SH-SY5Y (cell line): ENCODE measurements at regions not wholly inside any gene's neighbourhood (a gene's known extent, or its start where the extent isn't known, plus 50 kb on each side); places are given as distances from the start of the nearest gene placed in this dataset.

Experiments used
- GATA2 ChIP-seq: IDR thresholded peaks from 2 replicates; pipeline ENCODE4 v1.6.1; 2011; ENCODE audit warnings: mild to moderate bottlenecking, low read depth, low read length
- GATA3 ChIP-seq: IDR thresholded peaks from 2 replicates; pipeline ENCODE4 v1.6.1; 2011; ENCODE audit warnings: low read depth, mild to moderate bottlenecking, low read length, moderate library complexity

DNA sequence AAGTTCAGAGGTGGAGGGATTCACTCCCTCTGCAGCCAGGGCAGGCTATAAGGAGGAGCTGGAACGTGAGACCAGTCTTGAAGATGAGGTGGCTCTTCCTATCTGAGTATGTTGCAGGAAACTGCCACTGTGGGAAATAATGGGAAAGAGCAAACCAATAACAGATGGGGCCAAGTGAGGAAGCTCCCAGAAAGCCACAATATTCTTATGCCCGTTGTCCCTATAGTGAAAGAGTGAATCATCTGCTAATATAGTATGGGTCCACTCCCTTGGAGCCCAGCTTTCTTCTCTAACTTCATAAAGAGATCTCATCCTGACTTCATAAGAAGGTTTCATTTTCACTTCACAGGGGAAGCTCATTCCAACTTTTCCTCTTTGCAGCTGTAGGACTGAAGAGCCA is 206.4 kb downstream of the BLID start:
- TF ChIP-seq GATA3, result no peak
- TF ChIP-seq GATA2, result no peak

DNA sequence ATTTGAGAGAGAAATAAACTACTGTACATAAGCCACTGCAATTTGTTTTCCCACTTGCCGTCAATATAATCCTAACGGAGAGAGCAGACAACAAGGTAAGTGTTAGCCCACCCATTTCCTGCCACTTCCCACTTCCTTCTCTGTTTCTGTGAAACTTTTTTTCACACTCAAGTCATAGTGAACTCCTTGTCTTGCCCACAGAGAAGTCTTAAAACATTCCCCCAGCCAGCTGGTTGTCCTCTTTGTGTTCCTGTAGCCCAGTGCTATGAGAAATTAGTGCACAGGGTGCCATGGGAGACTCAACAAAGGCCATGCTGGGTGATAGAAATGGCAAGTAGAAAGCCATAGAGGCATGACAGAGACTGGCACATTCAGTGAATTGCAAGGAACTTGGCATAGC is 208.6 kb downstream of the BLID start:
- TF ChIP-seq GATA3 (no peak), GATA2 (no peak)

GRCh38 chr11:121904148-121904547 is 211.9 kb downstream of the BLID start:
- TF ChIP-seq GATA3 (no peak), GATA2 (no peak)

DNA sequence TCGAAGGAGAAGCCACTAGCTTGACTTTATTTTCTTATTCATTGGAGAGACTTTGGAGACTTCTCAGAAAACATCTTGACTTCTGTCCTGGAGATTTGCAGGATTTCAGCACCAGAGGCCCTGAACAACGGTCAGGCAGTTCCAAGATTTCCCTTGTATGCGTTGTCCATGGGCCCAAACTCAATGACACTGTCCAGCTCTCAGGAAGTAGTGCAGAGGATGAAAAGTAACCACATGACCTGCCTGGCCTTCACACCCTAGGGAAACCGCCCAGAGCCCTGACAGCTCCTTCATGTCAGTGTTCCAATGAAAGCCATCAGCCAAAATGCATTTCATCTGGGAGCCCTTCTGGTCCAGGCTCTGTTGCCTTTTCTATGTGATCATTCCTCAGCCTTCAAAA is 214.1 kb downstream of the BLID start:
- TF ChIP-seq GATA3, result no peak
- TF ChIP-seq GATA2, result no peak

- no peak for TF ChIP-seq GATA2
Observed at GRCh38 chr11:121899520-121899919, 216.5 kb downstream of the BLID start.

DNA sequence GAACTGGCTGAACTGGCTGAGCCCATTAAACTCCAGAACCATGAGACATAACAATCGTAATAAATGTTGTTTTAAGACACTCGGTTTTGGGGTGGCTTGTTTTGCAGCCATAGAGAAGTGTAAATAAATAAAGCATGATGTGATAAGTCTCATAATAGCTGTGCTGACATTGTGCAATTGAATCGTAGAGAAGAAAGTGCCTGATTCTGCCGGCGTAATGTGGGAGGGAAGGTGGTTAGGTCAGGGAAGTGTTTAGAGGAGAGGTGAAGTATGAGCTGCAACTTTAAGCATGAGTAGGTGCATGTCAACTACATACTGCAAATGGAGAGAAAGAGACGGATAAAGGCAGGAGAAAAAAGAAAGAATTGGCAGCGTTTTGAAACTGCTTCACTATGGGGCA is 217.1 kb downstream of the BLID start:
- TF ChIP-seq GATA3, result no peak
- no peak for TF ChIP-seq GATA2

- no peak for TF ChIP-seq GATA2
- no peak for TF ChIP-seq GATA3
Observed at GRCh38 chr11:121895919-121896318, 220.1 kb downstream of the BLID start.

DNA sequence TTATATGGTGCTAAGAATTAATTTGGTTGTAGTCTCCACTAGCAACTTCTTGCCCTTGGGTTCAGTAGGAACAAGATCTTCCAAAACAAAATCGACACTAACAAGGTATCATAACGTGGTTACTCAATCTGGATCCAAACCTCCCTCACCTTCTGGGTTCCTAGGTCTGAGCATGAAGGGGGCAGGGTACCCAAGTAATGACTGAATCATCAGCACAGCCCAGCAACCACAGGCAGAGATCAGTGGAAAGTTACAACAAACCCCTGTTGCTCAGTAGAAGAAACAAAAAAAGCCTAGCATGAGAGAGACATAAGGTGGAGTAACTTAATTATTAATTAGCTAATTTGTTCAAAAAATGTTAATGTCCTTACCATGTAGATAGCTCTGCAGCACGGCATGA is 221.4 kb downstream of the BLID start:
- TF ChIP-seq GATA3, result no peak
- TF ChIP-seq GATA2, result no peak

- TF ChIP-seq GATA3, result no peak
- TF ChIP-seq GATA2, result no peak
Observed at GRCh38 chr11:121892863-121893262, 223.2 kb downstream of the BLID start.

GRCh38 chr11:121892131-121892681 is 223.8 kb downstream of the BLID start:
- TF ChIP-seq GATA2 (no peak), GATA3 (no peak)

GRCh38 chr11:121890946-121891515 is 225.0 kb downstream of the BLID start:
- TF ChIP-seq GATA2 (no peak), GATA3 (no peak)

DNA sequence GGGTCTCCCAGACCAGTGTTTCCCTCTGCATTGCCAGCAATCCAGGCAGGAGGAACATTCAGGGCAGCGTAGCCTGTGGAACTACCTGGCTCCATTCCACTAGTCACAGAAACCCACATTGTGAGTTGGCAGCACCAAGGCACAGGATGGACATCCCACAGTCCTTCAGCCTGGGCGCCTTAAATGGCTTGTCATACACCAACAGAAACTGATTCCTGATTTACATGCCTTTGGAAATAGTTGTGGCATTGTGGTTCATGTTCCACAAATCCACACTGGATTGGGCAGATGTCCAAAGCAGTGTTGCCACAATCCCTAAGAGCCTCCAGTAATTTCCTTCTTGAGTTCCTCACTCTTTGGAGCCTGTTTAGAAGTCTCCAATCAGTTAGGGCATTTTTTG is 225.6 kb downstream of the BLID start:
- TF ChIP-seq GATA3 (no peak), GATA2 (no peak)

DNA sequence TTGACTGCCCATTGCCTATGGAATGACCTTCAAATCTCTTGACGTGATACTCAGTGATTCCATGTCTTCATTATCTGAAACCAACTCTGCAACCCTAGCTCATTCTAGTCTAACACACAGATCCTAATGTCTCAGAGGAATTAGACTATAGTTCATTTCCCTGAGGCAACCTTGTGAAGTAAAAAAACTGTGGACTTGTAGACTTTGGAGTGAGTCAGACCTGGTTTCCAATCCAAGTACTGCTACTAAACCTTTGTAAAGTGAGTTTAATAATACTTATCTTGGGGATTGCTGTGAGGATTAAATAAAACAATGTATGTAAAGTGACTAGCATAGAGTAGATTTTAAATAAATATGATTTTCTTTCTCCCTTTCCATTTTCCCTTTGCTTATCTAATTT is 226.1 kb downstream of the BLID start:
- TF ChIP-seq GATA2, result no peak
- no peak for TF ChIP-seq GATA3

DNA sequence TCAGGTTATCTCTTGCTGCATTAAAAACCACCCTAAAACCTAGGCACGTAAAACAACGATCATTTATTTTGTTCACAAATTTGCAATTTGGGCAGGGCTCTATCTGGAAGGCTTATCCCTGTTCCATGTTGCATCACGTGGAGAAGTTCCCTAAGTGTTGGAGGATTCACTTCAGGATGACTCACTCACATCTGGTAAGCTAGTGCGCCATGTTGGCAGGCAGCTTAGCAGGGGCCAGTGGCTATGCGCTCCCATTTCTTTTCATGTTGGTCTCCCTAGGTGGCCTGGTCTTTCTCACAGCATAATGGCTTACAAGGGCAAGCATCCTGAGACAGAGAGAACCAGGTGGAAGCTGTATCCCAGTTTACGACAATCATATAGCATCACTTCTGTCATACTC is 226.8 kb downstream of the BLID start:
- TF ChIP-seq GATA2 (no peak), GATA3 (no peak)

DNA sequence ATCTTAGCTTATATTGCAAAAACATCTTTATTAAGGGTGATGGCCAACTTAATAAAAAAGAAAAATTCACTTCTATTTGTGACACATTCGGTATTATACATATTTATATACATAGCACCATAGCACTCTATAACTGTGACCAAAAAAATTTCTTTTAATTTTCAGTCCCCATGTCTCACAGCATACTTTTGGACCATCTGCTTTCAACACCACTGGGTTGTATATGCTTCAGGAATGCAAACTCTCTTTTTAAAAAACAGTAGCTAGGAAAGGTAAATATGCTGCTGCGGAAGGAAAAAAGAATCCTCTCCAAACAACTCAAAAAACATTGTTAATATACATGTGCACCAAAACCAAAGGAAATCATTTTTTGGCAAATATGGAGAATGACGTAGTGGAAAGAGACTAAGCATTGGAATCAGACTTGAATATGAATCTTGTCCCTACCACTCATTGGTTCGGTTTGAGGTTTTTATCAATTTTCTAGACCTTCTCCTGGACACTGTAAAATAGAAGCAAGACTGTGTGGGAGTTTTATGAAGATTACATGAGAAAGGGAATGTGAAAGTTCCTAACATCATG is 227.9 kb downstream of the BLID start:
- TF ChIP-seq GATA2, result no peak

DNA sequence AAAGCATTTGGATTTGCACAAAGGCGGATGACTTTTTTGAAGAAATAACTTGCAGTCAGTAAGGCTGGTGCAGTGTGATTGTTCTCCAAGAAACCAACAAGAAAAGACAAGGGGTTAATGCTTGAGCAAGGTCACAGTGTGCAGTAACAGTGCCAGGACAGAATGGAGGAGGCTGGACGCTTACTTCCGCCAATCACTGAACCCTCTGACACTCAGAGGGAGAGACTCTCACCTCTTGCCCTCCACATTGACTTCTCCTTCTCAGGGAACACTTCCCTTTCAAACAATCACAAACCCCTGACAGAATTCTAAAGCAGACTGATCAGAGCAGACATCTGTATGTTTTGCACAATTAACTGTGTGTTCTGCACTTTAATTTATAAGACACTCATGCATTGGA is 228.4 kb downstream of the BLID start:
- TF ChIP-seq GATA2, result no peak
